RWPE1 (cell line): ENCODE measurements at regions not wholly inside any gene's neighbourhood (a gene's known extent, or its start where the extent isn't known, plus 50 kb on each side); places are given as distances from the start of the nearest gene placed in this dataset.

Experiments used
- CTCF ChIA-PET: fragments of 350-600 bp; sonication (Branson Sonifier 250); formaldehyde crosslinking; extraction: SDS; loops from one replicate; lab custom pipeline; 2021; lab: Yijun Ruan, JAX
- POLR2A ChIA-PET: fragments of 400-600 bp; formaldehyde crosslinking; extraction: SDS; loops from one replicate; lab custom pipeline; 2020; ENCODE audit warnings: antibody characterized with exemption; ENCODE audit not compliant: low non-redundant PET; lab: Yijun Ruan, JAX
- DNase-seq: peaks from one replicate; pipeline ENCODE4 v3.0.0; 2012; ENCODE audit warnings: low spot score
- H3K27ac ChIP-seq: fragments of 450-650 bp; 2 replicates; pipeline ENCODE4 v1.5.1; 2017
- TF ChIP-seq, protein P1 (sequence below): fragments of 450-650 bp; conservative IDR thresholded peaks from 2 replicates; pipeline ENCODE4 v1.5.1; 2017; ENCODE audit warnings: low read depth, mild to moderate bottlenecking

DNA sequence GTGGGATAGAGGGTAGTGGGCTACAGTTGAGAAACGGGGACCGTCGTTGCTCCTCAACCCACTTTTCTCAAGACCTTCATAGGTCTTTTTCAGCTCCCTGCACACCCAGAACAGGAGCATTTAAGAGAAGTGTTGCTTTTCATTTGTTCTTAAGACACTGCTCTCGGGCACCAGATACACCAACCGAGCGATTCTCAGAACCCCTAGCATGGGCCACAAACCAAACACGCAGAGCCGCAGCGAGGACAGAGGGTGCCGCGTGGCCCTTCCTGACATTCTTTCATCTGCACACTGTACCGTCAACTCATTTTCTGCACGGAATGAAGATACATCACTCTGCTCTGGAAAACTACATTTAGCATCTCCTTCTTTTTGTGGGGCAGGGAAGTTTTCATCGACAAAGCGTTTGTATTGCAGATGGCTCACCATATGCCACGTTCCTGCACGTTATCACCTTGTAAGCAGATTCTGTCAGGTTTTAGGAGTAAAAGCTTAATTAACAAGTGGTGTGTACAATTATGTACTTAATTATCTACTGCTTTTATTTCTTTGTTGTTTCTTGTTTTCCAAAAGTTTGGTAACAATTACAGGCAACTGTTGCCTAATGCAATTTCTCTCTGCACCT is 70.4 kb upstream of the MLN start:
- TF ChIP-seq, protein P1, sequence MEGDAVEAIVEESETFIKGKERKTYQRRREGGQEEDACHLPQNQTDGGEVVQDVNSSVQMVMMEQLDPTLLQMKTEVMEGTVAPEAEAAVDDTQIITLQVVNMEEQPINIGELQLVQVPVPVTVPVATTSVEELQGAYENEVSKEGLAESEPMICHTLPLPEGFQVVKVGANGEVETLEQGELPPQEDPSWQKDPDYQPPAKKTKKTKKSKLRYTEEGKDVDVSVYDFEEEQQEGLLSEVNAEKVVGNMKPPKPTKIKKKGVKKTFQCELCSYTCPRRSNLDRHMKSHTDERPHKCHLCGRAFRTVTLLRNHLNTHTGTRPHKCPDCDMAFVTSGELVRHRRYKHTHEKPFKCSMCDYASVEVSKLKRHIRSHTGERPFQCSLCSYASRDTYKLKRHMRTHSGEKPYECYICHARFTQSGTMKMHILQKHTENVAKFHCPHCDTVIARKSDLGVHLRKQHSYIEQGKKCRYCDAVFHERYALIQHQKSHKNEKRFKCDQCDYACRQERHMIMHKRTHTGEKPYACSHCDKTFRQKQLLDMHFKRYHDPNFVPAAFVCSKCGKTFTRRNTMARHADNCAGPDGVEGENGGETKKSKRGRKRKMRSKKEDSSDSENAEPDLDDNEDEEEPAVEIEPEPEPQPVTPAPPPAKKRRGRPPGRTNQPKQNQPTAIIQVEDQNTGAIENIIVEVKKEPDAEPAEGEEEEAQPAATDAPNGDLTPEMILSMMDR, result no peak
- ChIA-PET POLR2A (interaction anchor here (1.1 kb wide), 1 partner anchor 24 kb away, joined by 6 read pairs; no protein-coding TSS in a partner anchor), CTCF (no interaction called here)
- H3K27ac ChIP-seq, result no peak overlapping the region
- no peak for DNase-seq

DNA sequence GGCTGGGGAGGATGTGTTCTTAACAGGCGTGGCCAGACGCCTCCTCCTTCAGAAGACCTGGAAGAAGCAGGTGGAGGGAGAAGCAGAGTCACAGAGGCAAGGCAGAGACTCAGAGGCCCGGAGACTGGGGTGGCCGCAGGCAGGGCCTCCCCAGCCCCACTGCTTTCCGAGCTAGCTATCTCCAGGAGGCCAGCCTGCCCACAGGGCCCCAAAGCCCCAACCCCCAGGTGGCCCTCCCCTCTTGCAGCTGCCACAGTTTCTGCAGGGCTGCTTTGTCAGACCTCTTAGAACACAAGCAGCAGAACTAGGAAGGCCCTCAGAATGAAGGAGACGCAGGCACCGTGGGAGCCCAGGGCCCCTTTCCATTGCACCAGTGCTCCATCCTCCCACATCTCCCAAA is 69.0 kb upstream of the MLN start:
- CTCF ChIA-PET, result interaction anchor here (0.7 kb wide), 1 partner anchor 91 kb away, joined by 3 read pairs; no protein-coding TSS in a partner anchor

DNA sequence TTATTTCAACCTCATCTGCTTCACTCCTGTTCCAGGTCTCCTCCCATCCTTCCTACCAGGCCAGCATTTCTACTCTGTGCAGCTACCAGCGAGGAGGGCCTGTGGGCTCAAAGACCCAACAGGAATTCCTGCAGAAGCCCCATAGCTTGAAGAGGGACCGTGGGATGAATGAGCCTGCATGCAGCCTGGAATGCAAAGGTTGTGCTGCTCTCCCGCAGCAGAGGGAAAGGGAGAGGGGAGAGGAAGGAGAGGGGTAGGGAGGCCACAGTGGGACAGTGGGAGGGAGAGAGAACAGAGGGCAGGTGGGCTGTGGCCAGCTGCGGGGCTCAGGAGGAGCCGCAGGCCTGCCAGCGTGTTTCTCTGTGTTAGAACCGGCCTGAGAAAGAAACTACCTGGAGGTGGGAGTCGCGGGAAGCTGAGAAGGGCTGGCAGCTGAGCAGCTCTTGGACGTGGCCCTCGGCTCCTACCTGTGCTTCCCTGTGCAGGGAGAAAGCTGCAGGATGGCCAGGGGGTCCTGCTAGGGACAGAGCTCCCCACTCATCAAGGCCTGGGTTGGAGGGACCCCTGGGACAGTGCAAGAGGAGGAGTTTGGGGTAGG is 66.1 kb upstream of the MLN start:
- ChIA-PET CTCF (interaction anchor here (0.7 kb wide), 1 partner anchor 12 kb away, joined by 3 read pairs; no protein-coding TSS in a partner anchor), POLR2A (no interaction called here)
- no peak for DNase-seq
- TF ChIP-seq, protein P1, result no peak
- no peak overlapping the region for H3K27ac ChIP-seq

More for the DNA sequence above, 69.0 kb upstream of the MLN start:
- TF ChIP-seq, protein P1, result no peak
- no peak overlapping the region for H3K27ac ChIP-seq
- DNase-seq, result no peak
- POLR2A ChIA-PET, result no interaction called here

DNA sequence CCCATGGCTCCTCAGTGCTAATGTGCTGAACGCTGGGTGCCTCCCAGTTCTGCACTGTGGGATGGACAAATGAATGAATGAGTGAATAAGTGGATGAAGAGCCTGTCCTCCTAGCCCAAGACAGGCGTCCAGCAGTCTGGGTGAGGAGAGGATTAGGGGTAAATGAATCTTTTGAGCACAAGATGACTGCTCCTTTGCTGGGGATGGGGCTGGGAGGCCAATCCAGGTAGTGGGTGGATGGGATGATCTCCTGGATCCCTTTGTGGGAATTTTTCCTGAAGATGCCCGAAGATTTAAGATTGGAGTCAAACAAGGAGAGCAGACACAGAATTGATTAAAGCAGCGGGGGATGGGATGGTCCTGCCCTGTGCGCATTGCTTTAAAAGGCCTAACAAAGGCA is 65.3 kb upstream of the MLN start:
- POLR2A ChIA-PET, result no interaction called here

DNA sequence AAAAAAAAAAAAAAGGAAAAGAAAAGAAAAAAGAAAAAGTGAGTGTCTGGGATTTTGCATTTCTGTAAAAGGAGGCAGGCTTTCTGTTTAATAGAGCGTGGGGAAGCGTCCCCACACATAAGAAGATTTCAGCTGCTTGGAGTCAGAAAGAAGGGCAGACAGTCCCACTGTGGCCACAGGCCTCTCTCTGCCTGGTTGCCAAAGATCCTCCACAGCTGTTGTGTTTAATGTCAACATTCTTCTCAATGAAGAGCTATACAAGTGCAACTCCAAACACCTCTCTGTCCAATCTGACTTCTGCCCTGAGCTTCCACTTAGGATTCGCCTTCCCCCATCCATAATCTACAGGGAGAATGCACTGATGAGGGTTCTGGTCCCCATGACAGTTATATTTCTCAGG is 64.3 kb upstream of the MLN start:
- no peak overlapping the region for H3K27ac ChIP-seq
- CTCF ChIA-PET, result interaction anchor here (1.2 kb wide), 1 partner anchor 286 kb away, joined by 3 read pairs; no protein-coding TSS in a partner anchor
- TF ChIP-seq, protein P1, result no peak
- POLR2A ChIA-PET, result no interaction called here
- DNase-seq, result no peak

More for the DNA sequence above, 65.3 kb upstream of the MLN start:
- TF ChIP-seq, protein P1, result no peak
- CTCF ChIA-PET, result interaction anchor here (1.2 kb wide), 1 partner anchor 285 kb away, joined by 3 read pairs; no protein-coding TSS in a partner anchor
- no peak overlapping the region for H3K27ac ChIP-seq
- no peak for DNase-seq

DNA sequence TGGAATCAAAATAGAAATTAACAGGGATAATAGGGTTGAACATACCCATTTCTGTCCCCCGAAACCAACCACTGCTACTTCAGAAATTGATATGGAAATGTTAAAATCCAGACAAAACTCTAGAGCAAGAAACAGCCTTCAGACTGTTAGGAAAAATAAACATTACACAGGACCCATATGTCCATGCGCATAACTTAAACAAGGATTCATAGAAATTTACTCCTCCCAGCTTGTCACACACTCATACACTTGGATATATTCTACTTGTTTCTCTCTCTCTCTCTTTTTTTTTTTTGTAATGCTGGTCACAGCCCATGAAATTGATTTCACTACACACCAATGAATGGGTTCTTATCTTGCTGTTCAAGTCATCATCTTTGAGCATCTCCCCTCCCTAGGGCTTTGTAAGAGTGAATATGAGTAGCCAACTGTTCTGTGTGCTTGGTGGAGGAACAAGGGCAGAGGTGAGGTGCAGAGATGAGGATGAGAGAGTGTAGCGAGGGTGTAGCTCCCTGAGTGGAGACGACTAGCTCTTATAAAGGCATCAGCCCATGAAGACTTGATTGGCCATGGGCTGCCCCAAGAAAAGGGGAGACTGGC is 61.8 kb upstream of the MLN start:
- TF ChIP-seq, protein P1, result no peak
- H3K27ac ChIP-seq, result no peak overlapping the region
- ChIA-PET CTCF (interaction anchor here (0.6 kb wide), 1 partner anchor 142 kb away, joined by 6 read pairs; no protein-coding TSS in a partner anchor), POLR2A (no interaction called here)
- no peak for DNase-seq
